Neural cell (in vitro differentiated cells): ENCODE measurements at regions not wholly inside any gene's neighbourhood (a gene's known extent, or its start where the extent isn't known, plus 50 kb on each side); places are given as distances from the start of the nearest gene placed in this dataset.

Experiments
- H2AFZ ChIP-seq: fragments of 200-600, 300-800 bp; sonication (generic), shearing (Covaris generic); 2 replicates; pipeline ENCODE4 v1.6.0; 2014; ENCODE audit warnings: low read depth, mild to moderate bottlenecking, antibody characterized with exemption, low read length, moderate library complexity
- H3F3A ChIP-seq: fragments of 200-600 bp; shearing (Covaris generic); 2 replicates; pipeline ENCODE4 v1.6.1; 2016; ENCODE audit warnings: mild to moderate bottlenecking, moderate library complexity, mixed read lengths, antibody characterized with exemption, low read length; ENCODE audit not compliant: insufficient read depth, poor library complexity, severe bottlenecking
- H3K27ac ChIP-seq: fragments of 200-600, 300-800 bp; sonication (generic), shearing (Covaris generic); 2 replicates; pipeline ENCODE4 v1.5.1; 2014; ENCODE audit warnings: mild to moderate bottlenecking, low read length, moderate library complexity
- H3K27me3 ChIP-seq: fragments of 300-800, 200-600 bp; sonication (generic), shearing (Covaris generic); 2 replicates; pipeline ENCODE4 v1.6.0; 2014; ENCODE audit warnings: mild to moderate bottlenecking, low read depth, low read length, moderate library complexity; ENCODE audit not compliant: insufficient read depth
- H3K36me3 ChIP-seq: fragments of 300-800, 200-600 bp; sonication (generic), shearing (Covaris generic); 2 replicates; pipeline ENCODE4 v1.5.1; 2014; ENCODE audit warnings: mild to moderate bottlenecking, antibody characterized with exemption, low read length, moderate library complexity; ENCODE audit not compliant: insufficient read depth
- H3K4me2 ChIP-seq: fragments of 300-800, 200-600 bp; sonication (generic), shearing (Covaris generic); 2 replicates; pipeline ENCODE4 v1.6.0; 2014; ENCODE audit warnings: mild to moderate bottlenecking, low read length
- H3K4me3 ChIP-seq: fragments of 300-800, 200-600 bp; sonication (generic), shearing (Covaris generic); 2 replicates; pipeline ENCODE4 v1.5.1; 2014; ENCODE audit warnings: mild to moderate bottlenecking, low read length, moderate library complexity
- H3K79me2 ChIP-seq: fragments of 200-600 bp; shearing (Covaris generic); replicated peaks from 2 replicates; pipeline ENCODE4 v1.6.0; 2014; ENCODE audit warnings: mild to moderate bottlenecking, low read length, moderate library complexity; ENCODE audit not compliant: insufficient read depth
- H3K9ac ChIP-seq: fragments of 300-800, 200-600 bp; sonication (generic), shearing (Covaris generic); 2 replicates; pipeline ENCODE4 v1.6.1; 2016; ENCODE audit warnings: mild to moderate bottlenecking, low read length, mixed read lengths
- H3K9me2 ChIP-seq: fragments of 200-600 bp; shearing (Covaris generic); 2 replicates; pipeline ENCODE4 v1.6.1; 2016; ENCODE audit warnings: mild to moderate bottlenecking, low read length, mixed read lengths; ENCODE audit not compliant: insufficient read depth
- H3K9me3 ChIP-seq: fragments of 200-600, 300-800 bp; sonication (generic), shearing (Covaris generic); 2 replicates; pipeline ENCODE4 v1.6.1; 2016; ENCODE audit warnings: mild to moderate bottlenecking, mixed run types, low read length, moderate library complexity, mixed read lengths
- H4K20me1 ChIP-seq: fragments of 200-600 bp; shearing (Covaris generic); 2 replicates; pipeline ENCODE4 v1.6.1; 2016; ENCODE audit warnings: mild to moderate bottlenecking, mixed run types; ENCODE audit not compliant: insufficient read depth
- CTCF ChIP-seq: fragments of 450-650 bp; IDR thresholded peaks from 2 replicates; pipeline ENCODE4 v1.5.1; 2014; ENCODE audit warnings: antibody characterized with exemption, mild to moderate bottlenecking, moderate library complexity; ENCODE audit not compliant: poor library complexity, severe bottlenecking
- EP300 ChIP-seq: fragments of 450-650 bp; conservative IDR thresholded peaks from 2 replicates; pipeline ENCODE4 v1.6.1; 2014; ENCODE audit warnings: antibody characterized with exemption, mild to moderate bottlenecking, moderate library complexity; ENCODE audit not compliant: poor library complexity, severe bottlenecking
- EZH2 ChIP-seq: fragments of 200-600, 300-800 bp; shearing (Covaris generic), sonication (generic); IDR thresholded peaks from 2 replicates; pipeline ENCODE4 v1.6.1; 2014; ENCODE audit warnings: antibody characterized with exemption, low read length, borderline replicate concordance, mild to moderate bottlenecking; ENCODE audit not compliant: insufficient read depth, poor library complexity, severe bottlenecking
- MXI1 ChIP-seq: fragments of 450-650 bp; conservative IDR thresholded peaks from 2 replicates; pipeline ENCODE4 v1.6.1; 2014; ENCODE audit warnings: antibody characterized with exemption, mild to moderate bottlenecking; ENCODE audit not compliant: poor library complexity, severe bottlenecking
- POLR2AphosphoS5 ChIP-seq: IDR thresholded peaks from 2 replicates; pipeline ENCODE4 v1.6.1; 2012
- RAD21 ChIP-seq: fragments of 450-650 bp; conservative IDR thresholded peaks from 2 replicates; pipeline ENCODE4 v1.6.1; 2014; ENCODE audit warnings: antibody characterized with exemption, mild to moderate bottlenecking, moderate library complexity
- REST ChIP-seq: IDR thresholded peaks from 2 replicates; pipeline ENCODE4 v1.6.1; 2012; ENCODE audit warnings: borderline replicate concordance
- SMC3 ChIP-seq: fragments of 450-650 bp; conservative IDR thresholded peaks from 2 replicates; pipeline ENCODE4 v1.6.1; 2014; ENCODE audit warnings: antibody characterized with exemption, mild to moderate bottlenecking, moderate library complexity; ENCODE audit not compliant: poor library complexity
- TAF1 ChIP-seq: IDR thresholded peaks from 2 replicates; pipeline ENCODE4 v1.6.1; 2012; ENCODE audit warnings: low read depth

DNA sequence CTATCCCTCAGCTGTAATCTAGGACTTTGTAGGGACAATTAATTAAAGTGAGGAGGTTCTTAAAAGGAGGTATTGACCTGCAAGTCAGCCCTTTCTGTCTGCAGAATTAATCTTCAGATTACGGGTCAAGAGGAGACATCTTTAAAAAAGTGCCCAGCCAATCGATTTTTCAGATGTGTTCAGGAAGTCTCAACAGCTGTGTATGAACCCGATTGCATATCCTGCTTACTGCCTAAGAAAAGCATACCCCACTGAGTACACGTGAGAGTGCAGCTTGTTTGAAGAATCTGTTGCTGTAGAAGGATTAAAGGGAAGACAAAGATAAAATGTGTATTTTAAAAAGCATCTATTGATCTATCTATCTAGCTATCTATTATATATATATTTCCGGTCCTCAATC is 1194.5 kb downstream of the UQCRFS1 start:
- no peaks in the 10 kb centered on the region for H4K20me1 ChIP-seq
- H3K36me3 ChIP-seq, result no peaks in the 10 kb centered on the region
- no peaks in the 10 kb centered on the region for H3F3A ChIP-seq
- no peak overlapping the region for H3K27ac ChIP-seq
- no peaks in the 10 kb centered on the region for H3K9me2 ChIP-seq
- no peak overlapping the region for H2AFZ ChIP-seq
- no peaks in the 10 kb centered on the region for H3K9me3 ChIP-seq
- H3K79me2 ChIP-seq, result no peaks in the 10 kb centered on the region
- no peaks in the 10 kb centered on the region for H3K27me3 ChIP-seq
- no peak overlapping the region for H3K4me3 ChIP-seq
- H3K4me2 ChIP-seq, result no peak overlapping the region
- TF ChIP-seq REST (no peak), CTCF (no peak), EZH2 (no peak), RAD21 (no peak), TAF1 (no peak), EP300 (no peak), SMC3 (no peak), MXI1 (no peak), POLR2AphosphoS5 (no peak)
- H3K9ac ChIP-seq, result no peak overlapping the region

- H3K27me3 ChIP-seq, result no peaks in the 10 kb centered on the region
- no peaks in the 10 kb centered on the region for H3K79me2 ChIP-seq
- no peak for TF ChIP-seq TAF1
- no peak for TF ChIP-seq EZH2
- TF ChIP-seq EP300, result no peak
- TF ChIP-seq RAD21, result no peak
- H3K9ac ChIP-seq, result no peak overlapping the region
- H4K20me1 ChIP-seq, result no peaks in the 10 kb centered on the region
- no peaks in the 10 kb centered on the region for H3F3A ChIP-seq
- no peak overlapping the region for H2AFZ ChIP-seq
- no peaks in the 10 kb centered on the region for H3K9me3 ChIP-seq
- H3K9me2 ChIP-seq, result no peaks in the 10 kb centered on the region
- H3K4me3 ChIP-seq, result no peak overlapping the region
- H3K4me2 ChIP-seq, result no peak overlapping the region
- no peak overlapping the region for H3K27ac ChIP-seq
- H3K36me3 ChIP-seq, result no peaks in the 10 kb centered on the region
Observed at GRCh38 chr19:28014615-28015405, 1198.1 kb downstream of the UQCRFS1 start.
